Fibroblast of pulmonary artery (primary cell): ENCODE measurements at regions not wholly inside any gene's neighbourhood (a gene's known extent, or its start where the extent isn't known, plus 50 kb on each side); places are given as distances from the start of the nearest gene placed in this dataset.

Experiments used
- DNase-seq: peaks from one replicate; pipeline ENCODE4 v3.0.0-alpha.2; 2010; ENCODE audit warnings: low read depth
- H3K4me3 ChIP-seq: replicated peaks from 2 replicates; pipeline ENCODE4 v1.5.1; 2011; ENCODE audit warnings: low read depth, mild to moderate bottlenecking, control low read depth, low read length, moderate library complexity
- TF ChIP-seq, protein P1 (sequence below): IDR thresholded peaks from 2 replicates; pipeline ENCODE4 v1.5.1; 2011; ENCODE audit warnings: mild to moderate bottlenecking, control low read depth, low read length, inconsistent platforms; ENCODE audit errors: missing control alignments

DNA sequence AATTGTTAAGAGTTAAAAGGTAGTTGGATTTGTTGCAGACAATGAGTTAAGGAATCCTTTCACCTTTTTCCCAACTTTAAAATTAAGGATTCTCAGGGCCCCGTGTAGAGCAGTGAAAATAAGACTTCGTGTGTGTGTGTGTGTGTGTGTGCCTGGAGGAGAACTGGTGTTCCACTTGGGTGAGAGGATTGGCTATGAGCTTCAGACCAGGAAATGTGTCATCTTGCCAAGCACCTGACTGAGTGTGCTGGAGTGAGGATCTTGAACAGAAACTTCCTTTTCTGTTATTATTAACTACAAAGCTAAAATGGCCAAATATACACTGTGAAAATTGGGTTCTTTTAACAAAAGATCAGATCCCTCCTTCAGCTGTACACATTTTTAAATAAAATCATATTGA is 113.1 kb upstream of the VCX2 start:
- no peak for DNase-seq
- no peak overlapping the region for H3K4me3 ChIP-seq
- TF ChIP-seq, protein P1, sequence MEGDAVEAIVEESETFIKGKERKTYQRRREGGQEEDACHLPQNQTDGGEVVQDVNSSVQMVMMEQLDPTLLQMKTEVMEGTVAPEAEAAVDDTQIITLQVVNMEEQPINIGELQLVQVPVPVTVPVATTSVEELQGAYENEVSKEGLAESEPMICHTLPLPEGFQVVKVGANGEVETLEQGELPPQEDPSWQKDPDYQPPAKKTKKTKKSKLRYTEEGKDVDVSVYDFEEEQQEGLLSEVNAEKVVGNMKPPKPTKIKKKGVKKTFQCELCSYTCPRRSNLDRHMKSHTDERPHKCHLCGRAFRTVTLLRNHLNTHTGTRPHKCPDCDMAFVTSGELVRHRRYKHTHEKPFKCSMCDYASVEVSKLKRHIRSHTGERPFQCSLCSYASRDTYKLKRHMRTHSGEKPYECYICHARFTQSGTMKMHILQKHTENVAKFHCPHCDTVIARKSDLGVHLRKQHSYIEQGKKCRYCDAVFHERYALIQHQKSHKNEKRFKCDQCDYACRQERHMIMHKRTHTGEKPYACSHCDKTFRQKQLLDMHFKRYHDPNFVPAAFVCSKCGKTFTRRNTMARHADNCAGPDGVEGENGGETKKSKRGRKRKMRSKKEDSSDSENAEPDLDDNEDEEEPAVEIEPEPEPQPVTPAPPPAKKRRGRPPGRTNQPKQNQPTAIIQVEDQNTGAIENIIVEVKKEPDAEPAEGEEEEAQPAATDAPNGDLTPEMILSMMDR, result no peak

DNA sequence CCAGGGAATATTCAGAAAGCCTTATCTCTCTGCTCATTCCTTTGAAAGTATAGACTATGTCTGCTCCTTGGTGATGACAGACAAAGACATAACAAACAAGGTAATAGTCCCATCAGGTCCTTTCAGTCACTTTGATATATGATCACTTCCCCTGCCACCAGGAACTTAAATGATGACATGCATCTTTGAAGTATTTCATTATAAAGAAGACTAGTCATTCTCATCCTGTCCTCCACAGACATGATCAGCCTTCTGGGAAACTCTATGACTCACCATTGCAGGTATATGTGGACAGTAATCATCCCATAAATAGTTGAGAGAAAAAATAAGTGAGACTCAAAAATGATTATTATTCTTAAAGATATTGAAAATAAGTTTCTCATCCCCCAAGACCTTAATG is 117.5 kb upstream of the VCX2 start:
- no peak for DNase-seq
- TF ChIP-seq, protein P1, result no peak
- no peak overlapping the region for H3K4me3 ChIP-seq

DNA sequence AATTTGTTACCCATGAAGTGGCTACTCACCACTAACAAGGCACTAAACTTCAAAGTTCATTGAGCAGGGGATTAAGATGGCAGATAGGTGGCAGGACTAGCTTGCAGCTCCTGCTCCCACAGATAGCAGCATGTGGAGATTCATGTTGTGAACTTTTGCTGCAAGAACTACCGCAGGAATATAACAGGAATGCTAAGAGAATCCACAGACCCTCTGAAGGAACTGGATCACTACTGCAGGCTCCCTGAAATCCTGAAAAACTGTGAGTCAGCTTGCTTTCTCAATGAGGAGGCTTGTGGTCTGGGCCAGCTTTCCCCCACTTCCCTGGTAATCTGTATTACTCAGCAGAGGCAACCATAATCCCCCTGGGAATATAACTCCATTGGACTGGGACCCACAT is 118.5 kb upstream of the VCX2 start:
- DNase-seq, result no peak
- H3K4me3 ChIP-seq, result no peak overlapping the region
- TF ChIP-seq, protein P1, result no peak

DNA sequence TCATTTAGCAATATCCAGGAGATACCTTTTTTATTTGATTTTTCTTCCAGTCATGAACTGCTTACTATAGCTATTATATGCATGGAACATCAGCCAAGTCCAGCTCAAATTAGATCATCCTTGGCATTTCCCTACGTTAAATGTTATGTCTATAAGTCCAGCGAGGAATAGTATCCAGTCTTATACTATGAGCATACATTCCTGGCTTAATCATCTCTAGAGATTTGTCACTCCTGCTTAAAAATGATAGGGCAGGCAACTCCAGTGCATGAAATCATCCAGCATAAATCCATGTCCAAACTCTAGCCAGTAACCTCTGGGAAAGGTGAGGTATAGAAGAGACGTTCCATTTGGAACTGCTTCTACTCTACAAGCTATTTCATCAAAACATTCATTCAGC is 126.7 kb upstream of the VCX2 start:
- TF ChIP-seq, protein P1, result no peak
- no peak overlapping the region for H3K4me3 ChIP-seq
- no peak for DNase-seq

DNA sequence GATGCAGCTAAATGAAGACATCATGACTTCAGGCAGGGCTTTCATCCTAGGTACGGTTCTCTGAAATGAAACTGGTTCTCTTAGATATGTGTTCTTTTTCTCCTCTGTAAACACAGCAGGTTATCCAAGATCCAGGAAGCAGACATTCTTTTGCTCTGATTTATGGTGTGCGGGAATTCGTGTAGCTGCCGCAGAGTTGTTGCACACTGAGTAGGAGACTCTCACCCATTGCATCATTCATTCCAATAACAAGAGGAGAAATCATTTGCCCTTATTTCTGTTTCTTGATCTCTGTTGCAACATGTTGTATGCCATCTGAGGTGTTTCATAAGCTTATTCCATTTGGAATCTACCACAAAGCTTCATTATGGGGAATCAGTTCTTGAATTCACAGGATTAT is 133.6 kb upstream of the VCX2 start:
- DNase-seq, result no peak
- no peak overlapping the region for H3K4me3 ChIP-seq
- TF ChIP-seq, protein P1, result no peak

DNA sequence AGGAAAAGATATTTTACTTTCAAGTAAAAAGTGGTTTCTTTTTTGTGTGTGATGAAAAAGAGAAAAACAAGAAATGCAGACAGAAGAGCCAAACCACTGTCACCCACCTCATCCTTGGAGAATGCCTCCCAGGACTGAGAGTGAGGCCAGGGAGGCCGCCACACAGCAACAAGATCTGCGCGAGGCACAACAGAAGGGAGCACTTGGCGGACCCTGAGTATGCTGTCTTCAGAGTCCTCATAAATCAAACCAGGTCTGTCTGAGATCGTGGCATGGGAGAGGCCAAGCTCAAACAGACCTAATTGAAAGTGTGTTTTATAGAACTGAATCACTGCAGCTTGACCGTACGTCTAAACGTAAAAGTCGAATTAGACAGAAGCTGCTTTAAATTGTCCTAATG is 134.3 kb upstream of the VCX2 start:
- H3K4me3 ChIP-seq, result no peak overlapping the region
- TF ChIP-seq, protein P1, result no peak
- DNase-seq, result no peak

DNA sequence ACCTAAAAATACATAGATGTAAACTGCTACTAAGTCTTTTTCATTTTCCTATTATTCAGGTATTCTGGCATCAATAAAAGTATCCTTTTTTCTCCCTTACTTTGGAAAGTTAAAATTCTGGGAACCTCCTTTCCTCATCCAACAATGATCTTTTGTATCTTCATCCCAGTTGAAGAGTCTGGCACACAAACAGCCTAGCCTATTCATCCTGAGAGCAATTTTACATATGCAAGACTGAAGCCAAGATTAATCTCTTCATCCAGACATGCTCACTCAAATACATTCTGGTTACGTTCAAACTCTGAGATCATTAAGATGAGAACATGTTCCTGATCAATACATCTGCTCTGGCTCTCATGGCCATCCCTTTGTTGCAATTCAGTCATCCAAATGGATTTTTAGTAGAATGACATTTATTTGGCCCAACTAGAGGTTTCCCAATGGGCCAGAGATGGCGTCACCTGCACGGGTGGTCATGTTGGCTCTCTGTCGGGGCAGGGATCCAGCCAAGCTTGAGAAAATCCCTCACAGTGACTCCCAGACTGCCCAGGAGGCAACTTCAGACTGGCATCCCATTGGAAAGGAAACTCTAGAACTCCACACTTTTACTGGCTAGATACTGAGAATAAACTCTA is 135.3 kb upstream of the VCX2 start:
- no peak for DNase-seq
- TF ChIP-seq, protein P1, result no peak
- no peak overlapping the region for H3K4me3 ChIP-seq
